ENCODE measurements at regions not wholly inside any gene's neighbourhood (a gene's known extent, or its start where the extent isn't known, plus 50 kb on each side); places are given as distances from the start of the nearest gene placed in this dataset.

DNA sequence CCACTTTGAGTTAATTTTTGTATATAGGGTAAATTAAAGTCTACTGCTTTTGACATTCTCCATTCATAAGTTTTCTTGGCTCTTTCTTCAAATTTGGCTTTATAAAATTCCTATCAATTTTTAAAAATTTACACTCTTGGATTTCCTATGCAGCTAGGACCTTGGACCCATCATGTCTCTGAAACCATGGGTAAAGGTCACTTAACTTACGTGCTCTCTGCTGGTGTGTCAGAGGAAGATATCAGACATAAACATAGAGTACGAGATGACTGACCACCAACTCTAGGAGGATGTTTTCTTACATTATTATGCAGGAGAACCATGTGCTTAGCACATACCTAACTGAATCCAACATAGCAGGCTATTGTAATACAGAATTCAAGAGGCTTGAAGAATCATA is 62.5 kb upstream of the C1GALT1C1 start:
- DNase-seq (ENCODE audit: low read depth): no peak

GRCh38 chrX:120690941-120691340 is 61.1 kb upstream of the C1GALT1C1 start:
- no peak for DNase-seq (ENCODE audit: low read depth)

GRCh38 chrX:120690344-120690743 is 60.5 kb upstream of the C1GALT1C1 start:
- DNase-seq (ENCODE audit: low read depth): peak; percentile 27

- no peak for DNase-seq (ENCODE audit: low read depth)
Observed at GRCh38 chrX:120680090-120680489, 50.2 kb upstream of the C1GALT1C1 start.

All from GM04503 (cell line).